ENCODE measurements at regions not wholly inside any gene's neighbourhood (a gene's known extent, or its start where the extent isn't known, plus 50 kb on each side); places are given as distances from the start of the nearest gene placed in this dataset.

DNA sequence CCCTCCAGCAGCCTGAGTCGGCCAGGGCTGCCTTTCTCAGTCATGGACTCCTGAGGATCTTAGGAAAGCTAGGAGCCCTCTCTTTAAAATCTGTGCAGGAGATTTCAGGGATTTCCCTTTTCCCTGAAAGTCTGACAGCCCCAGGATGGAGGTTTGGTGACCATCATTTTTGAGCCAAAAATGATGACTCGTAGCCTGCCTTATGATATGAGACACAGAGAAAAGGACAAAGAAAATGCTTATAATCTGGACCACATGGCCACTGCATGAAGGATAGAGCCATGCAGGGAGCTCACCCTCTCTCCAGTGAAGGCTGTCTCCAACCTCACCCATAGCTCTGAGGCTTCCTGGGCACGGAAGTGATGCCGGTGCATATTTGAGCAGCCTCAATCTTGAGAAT is 106.6 kb upstream of the CHST15 start:
- no peak overlapping the region for H3K27ac ChIP-seq
- no peak for TF ChIP-seq CTCF (IDR thresholded peaks at IDR 0.05)
- H3K4me3 ChIP-seq: no peak overlapping the region
- DNase-seq (ENCODE audit: low spot score in 2 of 2): no peak
- no peaks in the 10 kb centered on the region for H3K36me3 ChIP-seq
- no peaks in the 10 kb centered on the region for H3K27me3 ChIP-seq
- no peaks in the 10 kb centered on the region for H3K9me3 ChIP-seq
- intact Hi-C loops (cut with DNase I): no loop called here
- peaks cover 5 to 6% of the 10 kb centered on the region in 2 donors for H3K4me1 ChIP-seq

- Histone ChIP-seq H3K27me3 (no peaks in the 10 kb centered on the region), H3K36me3 (no peaks in the 10 kb centered on the region), H3K9me3 (no peaks in the 10 kb centered on the region), H3K4me3 (no peak overlapping the region), H3K4me1 (peaks cover 5 to 6% of the 10 kb centered on the region in 2 donors), H3K27ac (peak overlapping the region in 1 of 2 donors; percentile 84)
- no peak for DNase-seq (ENCODE audit: low spot score in 2 of 2)
- no peak for TF ChIP-seq CTCF (IDR thresholded peaks at IDR 0.05)
- intact Hi-C loops (cut with DNase I): no loop called here
Observed at GRCh38 chr10:124198871-124199270, 105.5 kb upstream of the CHST15 start.

DNA sequence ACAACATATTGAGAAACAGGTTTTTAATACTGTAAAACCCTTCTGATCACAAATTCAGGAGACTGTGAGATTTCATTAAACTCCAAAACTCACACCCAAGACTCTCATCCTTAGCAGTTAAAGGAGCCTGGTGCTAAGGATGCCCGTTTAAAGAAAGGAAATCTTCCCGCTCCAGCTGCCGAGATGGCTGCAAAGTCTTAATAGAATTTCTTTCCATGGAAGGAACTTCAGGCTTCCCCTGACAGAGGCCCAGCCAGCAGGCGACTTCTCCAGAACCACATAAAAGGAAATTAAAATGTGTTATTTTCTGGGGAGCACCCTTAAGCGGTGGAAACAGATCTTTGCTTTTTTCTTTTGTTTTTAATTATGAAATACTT is 104.7 kb upstream of the CHST15 start:
- Histone ChIP-seq H3K27ac (peak overlapping the region; percentile 84), H3K4me1 (peaks cover 5 to 6% of the 10 kb centered on the region in 2 donors), H3K9me3 (no peaks in the 10 kb centered on the region), H3K4me3 (no peak overlapping the region), H3K36me3 (no peaks in the 10 kb centered on the region), H3K27me3 (no peaks in the 10 kb centered on the region)
- TF ChIP-seq CTCF (IDR thresholded peaks at IDR 0.05): no peak
- peak in 1 of 2 donors; percentile 35 for DNase-seq (ENCODE audit: low spot score in 2 of 2)
- intact Hi-C loops (cut with DNase I): no loop called here

DNA sequence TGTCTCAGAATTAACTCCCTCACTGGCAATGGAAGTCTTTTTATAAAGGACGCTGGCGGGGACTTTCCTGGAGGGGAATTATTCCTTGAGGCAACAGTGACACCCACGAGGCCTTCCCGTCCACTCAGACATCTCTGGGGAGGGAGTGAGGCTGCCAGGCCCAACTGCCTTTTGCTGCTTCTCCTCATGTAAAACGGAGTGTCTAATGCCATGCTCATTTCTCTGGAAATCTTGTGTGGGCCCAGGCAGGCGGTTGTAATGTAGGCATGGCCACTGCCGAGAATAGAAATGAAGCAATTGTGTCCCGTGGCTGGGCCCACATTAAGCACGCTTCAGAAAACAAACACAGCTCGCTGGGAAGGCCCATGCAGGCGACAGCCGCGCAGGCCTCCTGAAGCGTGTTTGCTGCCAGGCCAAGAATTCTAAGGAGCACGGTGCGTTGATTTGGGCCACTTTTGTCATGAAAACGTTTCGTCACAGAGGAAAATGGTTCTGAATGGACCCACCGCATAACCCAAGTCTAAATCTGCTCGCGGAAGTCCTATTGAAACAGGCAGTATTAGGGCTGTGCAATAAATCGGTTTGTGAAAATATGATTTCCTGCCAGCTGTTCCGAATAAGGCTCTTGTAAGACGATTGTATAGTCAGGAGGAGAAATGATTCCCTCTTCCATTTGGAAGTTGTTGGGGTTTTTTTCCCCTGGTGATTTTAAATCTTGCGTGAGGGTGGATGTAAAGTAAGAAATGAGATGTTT is 104.2 kb upstream of the CHST15 start:
- intact Hi-C loops (cut with DNase I): no loop called here
- TF ChIP-seq CTCF (IDR thresholded peaks at IDR 0.05): no peak
- Histone ChIP-seq H3K4me1 (peaks cover 5 to 6% of the 10 kb centered on the region in 2 donors), H3K27me3 (no peaks in the 10 kb centered on the region), H3K27ac (peak overlapping the region; percentile 84), H3K36me3 (no peaks in the 10 kb centered on the region), H3K4me3 (no peak overlapping the region), H3K9me3 (no peaks in the 10 kb centered on the region)
- peak; percentile 39 to 78 for DNase-seq (ENCODE audit: low spot score in 2 of 2)

GRCh38 chr10:124196659-124197058 is 103.3 kb upstream of the CHST15 start:
- peak in 1 of 2 donors; percentile 52 for DNase-seq (ENCODE audit: low spot score in 2 of 2)
- Histone ChIP-seq H3K4me3 (no peak overlapping the region), H3K36me3 (no peaks in the 10 kb centered on the region), H3K4me1 (peaks cover 5 to 6% of the 10 kb centered on the region in 2 donors), H3K27ac (peak overlapping the region; percentile 84), H3K27me3 (no peaks in the 10 kb centered on the region), H3K9me3 (no peaks in the 10 kb centered on the region)
- TF ChIP-seq CTCF (IDR thresholded peaks at IDR 0.05): no peak
- intact Hi-C loops (cut with DNase I): no loop called here

Measured in ascending aorta (tissue), 2 donors.